Motor neuron (in vitro differentiated cells): ENCODE measurements at regions not wholly inside any gene's neighbourhood (a gene's known extent, or its start where the extent isn't known, plus 50 kb on each side); places are given as distances from the start of the nearest gene placed in this dataset.

Experiments
- ATAC-seq, 8 experiments: fragments of 200-7000 bp; cut with Tn5 transposase; replicated peaks in 6 of 8; 2 replicates each; pipeline ENCODE4 v1.8.0; 2021; ENCODE audit warnings: mild to moderate bottlenecking in 8 of 8, moderate library complexity in 8 of 8
- H3K27ac ChIP-seq, 2 donors: fragments of 250-450 bp; sonication (Bioruptor Pico); 2 replicates each; pipeline ENCODE4 v1.9.0; 2021; ENCODE audit warnings: antibody characterized with exemption in 2 of 2, mild to moderate bottlenecking in 2 of 2, moderate library complexity in 1 of 2
- H3K4me1 ChIP-seq, 2 donors: fragments of 250-450 bp; sonication (Bioruptor Pico); replicated peaks in 1 of 2; 2 replicates each; pipeline ENCODE4 v1.6.1; 2021; ENCODE audit warnings: antibody characterized with exemption in 2 of 2, mild to moderate bottlenecking in 2 of 2, moderate library complexity in 1 of 2
- H3K4me3 ChIP-seq, 5 donors: fragments of 250-450 bp; sonication (Bioruptor Pico); 2 replicates each; pipeline ENCODE4 v1.9.0; 2021; ENCODE audit warnings: antibody characterized with exemption in 5 of 5, mild to moderate bottlenecking in 5 of 5, moderate library complexity in 4 of 5
- WGBS, 10 experiments: fragments of 450-650 bp; shearing (Covaris generic); methylation state at CpG; one replicate each; pipeline ENCODE4 v1.0.0; 2022; 5-methylcytosine and 5-hydroxymethylcytosine counted together
- in situ Hi-C, 9 experiments: fragments of 400-800 bp; cut with MboI; loops; one replicate each; pipeline ENCODE4 v1.15.0; 2021; ENCODE audit warnings: low sequenced_read_pairs in 9 of 9, low pct_unique_long_range_greater_than_20kb in 2 of 9; ENCODE audit not compliant: unreplicated experiment in 9 of 9

DNA sequence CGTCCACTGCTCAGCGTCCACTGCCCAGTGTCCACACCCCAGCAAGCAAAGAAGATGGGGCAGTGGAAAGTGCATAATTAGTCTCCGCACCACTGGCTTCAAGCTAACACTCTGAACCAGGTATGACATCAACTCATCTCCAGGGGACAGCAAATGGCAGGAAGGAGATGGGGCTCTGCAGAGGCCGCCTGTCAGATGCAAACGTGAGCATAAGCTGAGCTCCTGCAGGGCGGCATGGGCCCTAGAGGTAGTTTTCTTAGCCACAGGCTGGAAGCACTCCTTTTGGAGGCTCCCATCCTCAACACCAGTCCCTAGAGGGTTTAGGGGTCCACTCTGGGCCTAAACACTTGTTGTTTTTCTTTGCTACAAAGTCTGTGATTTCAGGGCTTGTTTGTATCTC lies 335.8 kb upstream of the MKI67 start:
- Histone ChIP-seq H3K27ac (no peak overlapping the region), H3K4me3 (no peak overlapping the region), H3K4me1 (peaks cover 0 to 4% of the 10 kb centered on the region in 2 donors)
- 20 to 80% (median 33%) methylated on average over 1 to 2 of the region's 6 CpGs; no CpG with 5 or more reads in 5 of the 10 experiments for WGBS, 10 experiments
- peak in 1 of 8 experiments; percentile 21 for ATAC-seq
- in situ Hi-C loops = no loop called here

DNA sequence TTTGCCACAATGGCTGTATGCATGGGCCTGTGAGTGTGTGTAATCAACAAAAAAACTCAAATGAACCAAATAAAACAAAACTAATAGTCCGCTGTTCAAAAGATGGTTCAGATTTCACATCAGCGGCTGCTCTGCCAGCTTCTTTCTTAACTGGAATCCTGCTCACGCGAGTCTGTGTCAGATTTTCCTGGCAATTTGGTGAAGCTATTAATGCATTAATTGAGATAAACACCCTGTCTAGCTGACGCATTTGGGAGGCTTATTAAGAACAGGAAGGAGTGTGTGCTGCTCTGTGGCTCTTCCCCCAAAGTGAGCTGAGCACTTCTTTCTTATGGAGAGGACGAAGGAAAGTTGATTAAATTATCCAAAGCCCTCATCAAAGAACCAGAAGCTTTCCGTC lies 336.6 kb upstream of the MKI67 start:
- ATAC-seq = no peak
- H3K4me3 ChIP-seq = no peak overlapping the region
- in situ Hi-C loops = no loop called here
- no peak overlapping the region for H3K27ac ChIP-seq
- H3K4me1 ChIP-seq = peaks cover 0 to 4% of the 10 kb centered on the region in 2 donors
- WGBS, 10 experiments = 7 to 100% (median 60%) methylated on average over 1 to 7 of the region's 7 CpGs

DNA sequence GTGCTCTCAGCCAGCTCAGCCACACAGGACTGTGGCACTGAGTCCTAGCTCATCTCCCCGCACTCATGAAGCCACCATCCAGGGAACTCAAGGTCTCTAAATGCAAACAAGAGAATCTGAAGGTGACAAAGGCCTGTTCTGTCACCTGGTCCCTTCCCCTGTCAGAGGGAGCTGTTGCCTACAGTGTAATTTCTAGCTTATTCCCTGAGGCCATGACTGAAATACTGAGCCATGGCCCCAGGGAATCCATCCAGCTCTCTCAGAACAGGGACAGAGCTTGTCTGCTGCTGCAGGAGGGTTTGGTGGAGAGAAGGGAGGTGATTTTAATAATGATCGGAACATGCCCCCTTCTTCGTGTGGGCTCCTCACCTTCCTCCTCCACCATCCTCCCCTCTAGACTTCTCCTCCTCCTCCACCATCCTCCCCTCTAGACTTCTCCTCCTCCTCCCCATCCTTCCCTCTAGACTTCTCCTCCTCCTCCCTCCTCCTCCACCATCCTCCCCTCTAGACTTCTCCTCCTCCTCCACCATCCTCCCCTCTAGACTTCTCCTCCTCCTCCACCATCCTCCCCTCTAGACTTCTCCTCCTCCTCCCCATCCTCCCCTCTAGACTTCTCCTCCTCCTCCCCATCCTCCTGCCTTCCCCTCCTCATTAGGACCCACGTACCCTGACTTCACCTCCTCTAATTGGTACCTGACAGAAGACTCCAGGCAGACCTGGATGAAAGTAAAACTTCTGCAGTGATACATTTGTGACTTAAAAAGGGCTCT lies 338.0 kb upstream of the MKI67 start:
- H3K27ac ChIP-seq = no peak overlapping the region
- no peak for ATAC-seq

DNA sequence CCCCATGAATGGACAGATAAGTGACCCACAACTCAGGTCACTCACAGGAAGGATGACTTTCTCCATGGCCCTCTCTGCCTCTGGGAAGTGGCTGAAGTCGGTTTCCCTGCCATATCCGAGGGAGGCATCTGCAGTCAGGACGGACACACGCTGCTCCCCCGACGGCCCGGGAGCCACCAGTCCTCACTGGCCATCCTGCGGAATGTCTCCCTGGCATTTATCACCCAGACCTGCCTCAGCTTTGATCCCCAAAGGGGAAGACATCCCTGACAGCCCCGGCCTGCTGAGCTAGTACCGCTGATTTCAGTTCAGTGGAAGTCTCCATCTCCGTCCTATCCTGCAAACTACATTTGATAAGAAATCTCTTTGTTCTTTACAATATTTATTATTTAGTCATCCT lies 339.5 kb upstream of the MKI67 start:
- Histone ChIP-seq H3K4me3 (no peak overlapping the region), H3K27ac (no peak overlapping the region), H3K4me1 (peaks cover 0 to 3% of the 10 kb centered on the region in 2 donors)
- ATAC-seq = no peak
- WGBS, 10 experiments = 27 to 100% (median 81%) methylated on average over 1 to 7 of the region's 11 CpGs; no CpG with 5 or more reads in 2 of the 10 experiments
- in situ Hi-C loops = no loop called here

More for the DNA sequence above, 338.0 kb upstream of the MKI67 start:
- in situ Hi-C loops = no loop called here
- Histone ChIP-seq H3K4me3 (no peak overlapping the region), H3K4me1 (no peaks in the 10 kb centered on the region)
- 60 to 100% methylated on average over 1 of the region's 4 CpGs; no CpG with 5 or more reads in 8 of the 10 experiments for WGBS, 10 experiments

DNA sequence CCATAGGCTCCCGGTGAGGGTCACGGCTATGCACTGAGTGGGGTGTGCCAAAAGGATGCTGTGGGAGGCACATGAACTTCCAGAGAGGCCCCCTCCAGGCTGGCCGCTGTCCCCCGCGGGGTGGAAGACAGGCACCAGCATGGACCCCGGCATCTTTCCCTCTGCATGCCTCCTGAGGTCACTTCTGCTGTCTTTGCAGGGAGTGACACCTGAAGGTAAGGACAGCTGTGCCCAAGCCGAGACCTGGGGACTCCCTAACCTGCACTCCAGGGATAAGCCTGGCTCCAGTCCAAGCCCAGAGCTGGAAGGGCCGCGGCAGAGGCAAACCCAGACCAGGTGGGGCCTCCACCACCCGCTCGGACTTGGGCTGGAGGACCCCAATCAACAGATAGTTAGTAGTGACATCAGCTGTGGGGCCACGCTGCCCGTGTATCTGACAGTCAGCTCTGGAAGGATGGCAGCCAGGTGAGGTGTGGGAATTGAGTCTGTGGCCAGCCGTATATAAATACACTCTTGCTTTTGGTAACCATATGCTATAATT lies 340.7 kb upstream of the MKI67 start:
- in situ Hi-C loops = no loop called here
- ATAC-seq = no peak
- Histone ChIP-seq H3K4me3 (no peak overlapping the region), H3K27ac (no peak overlapping the region), H3K4me1 (peaks cover 0 to 5% of the 10 kb centered on the region in 2 donors)
- WGBS, 10 experiments = 0 to 94% (median 84%) methylated on average over 2 to 8 of the region's 14 CpGs; no CpG with 5 or more reads in 2 of the 10 experiments

DNA sequence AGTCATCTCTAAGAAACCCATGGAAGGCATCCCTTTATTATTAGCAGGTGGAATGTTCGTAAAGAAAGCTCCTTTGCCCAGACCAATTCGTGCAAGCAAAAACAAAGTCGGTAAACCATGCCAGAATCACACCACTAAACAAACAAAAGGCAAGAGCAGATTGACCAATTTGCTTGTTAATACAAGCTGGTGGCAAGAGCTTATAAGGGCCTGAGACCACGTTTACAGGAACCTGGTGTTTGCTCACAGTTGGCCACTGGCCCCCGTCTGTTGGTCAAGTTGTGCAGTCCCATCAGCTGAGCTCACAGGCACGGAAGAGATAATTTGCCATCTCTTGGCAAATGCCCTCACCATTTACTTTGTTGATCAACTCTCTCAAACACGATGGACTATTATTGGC lies 342.2 kb upstream of the MKI67 start:
- Histone ChIP-seq H3K4me1 (peaks cover 0 to 5% of the 10 kb centered on the region in 2 donors), H3K4me3 (no peak overlapping the region), H3K27ac (no peak overlapping the region)
- in situ Hi-C loops = no loop called here
- no peak for ATAC-seq
- WGBS, 10 experiments = 16 to 100% (median 75%) methylated on average over 1 to 7 of the region's 7 CpGs; no CpG with 5 or more reads in 2 of the 10 experiments

DNA sequence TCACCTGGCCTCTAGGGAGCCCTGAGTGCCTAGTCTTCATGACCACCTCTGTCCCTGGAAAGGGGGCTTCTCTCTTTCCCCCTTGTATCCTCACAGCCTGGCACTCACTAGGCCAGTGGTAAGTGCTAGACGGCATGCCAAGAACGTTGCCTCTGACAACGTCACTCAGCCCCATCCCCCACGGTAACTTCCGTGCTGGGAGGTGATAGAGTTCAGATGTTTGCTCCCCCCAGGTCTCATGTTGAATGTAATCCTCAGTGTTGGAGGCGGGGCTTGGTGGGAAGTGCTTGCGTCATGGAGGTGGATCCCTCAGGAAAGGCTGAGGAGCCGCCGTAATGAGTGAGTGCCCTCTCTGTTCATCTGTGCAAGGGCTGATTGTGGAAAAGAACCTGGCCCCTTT lies 343.3 kb upstream of the MKI67 start:
- peak in 1 of 8 experiments; percentile 26 for ATAC-seq
- H3K4me3 ChIP-seq = no peak overlapping the region
- in situ Hi-C loops = no loop called here
- H3K27ac ChIP-seq = no peak overlapping the region
- H3K4me1 ChIP-seq = peaks cover 0 to 5% of the 10 kb centered on the region in 2 donors
- 30 to 90% (median 78%) methylated on average over 2 to 3 of the region's 9 CpGs; no CpG with 5 or more reads in 6 of the 10 experiments for WGBS, 10 experiments

DNA sequence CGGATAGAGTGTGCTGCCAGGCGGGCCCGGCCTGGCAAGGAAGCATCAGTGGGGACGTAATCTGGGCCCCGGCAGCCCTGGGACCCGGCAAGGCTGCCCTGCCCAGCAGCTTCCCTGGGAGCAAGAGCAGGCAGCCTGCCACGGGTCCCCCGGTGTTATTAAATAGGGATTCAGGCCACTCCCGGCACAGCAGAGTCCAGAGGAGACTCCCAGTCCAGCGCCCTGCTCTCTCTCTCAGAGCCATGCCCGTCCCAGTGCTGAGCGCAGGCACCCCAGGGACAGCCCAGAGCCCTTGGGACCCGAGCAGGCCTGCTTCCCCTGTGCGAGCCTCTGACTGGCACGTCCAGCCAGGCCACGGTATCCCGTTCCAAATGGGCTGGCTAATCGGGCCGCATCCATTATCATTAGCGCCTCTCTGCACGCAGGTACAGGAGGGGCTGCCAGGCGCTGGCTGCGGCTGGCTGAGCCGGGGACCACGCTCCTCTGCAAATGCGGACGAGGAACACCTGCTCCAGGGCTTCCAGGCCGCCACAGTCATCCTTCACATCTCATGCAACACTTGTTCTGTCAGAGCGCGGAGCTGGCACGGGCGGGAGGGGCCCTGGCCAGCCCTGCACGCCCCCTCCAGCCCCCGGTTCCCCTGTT lies 344.2 kb upstream of the MKI67 start:
- Histone ChIP-seq H3K4me1 (peaks cover 0 to 5% of the 10 kb centered on the region in 2 donors), H3K27ac (peak overlapping the region in 1 of 2 donors; percentile 51), H3K4me3 (no peak overlapping the region)
- peak in 5 of 8 experiments; percentile 38 to 93 (median 91) for ATAC-seq
- WGBS, 10 experiments = 0 to 86% (median 80%) methylated on average over 1 to 6 of the region's 34 CpGs; no CpG with 5 or more reads in 5 of the 10 experiments
- in situ Hi-C loops = no loop called here

DNA sequence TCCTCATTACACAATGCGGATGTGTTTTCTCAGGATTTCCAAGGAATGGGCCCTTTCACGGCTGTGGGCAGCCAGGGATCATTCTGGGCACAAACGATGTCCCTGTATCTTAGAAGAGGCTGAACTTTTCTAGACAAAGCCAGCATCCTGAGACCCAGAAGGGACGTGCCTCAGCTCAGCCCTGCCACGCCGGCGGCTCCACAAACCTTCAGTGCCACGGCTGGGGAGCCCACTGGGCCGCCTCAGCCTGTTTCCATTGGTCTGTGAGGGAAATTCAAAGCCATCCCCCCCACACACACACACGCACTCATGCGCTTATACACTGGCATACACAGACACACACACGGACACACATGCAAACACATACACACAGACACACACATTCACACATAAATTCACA lies 344.9 kb upstream of the MKI67 start:
- in situ Hi-C loops = no loop called here
- peaks cover 0 to 5% of the 10 kb centered on the region in 2 donors for H3K4me1 ChIP-seq

DNA sequence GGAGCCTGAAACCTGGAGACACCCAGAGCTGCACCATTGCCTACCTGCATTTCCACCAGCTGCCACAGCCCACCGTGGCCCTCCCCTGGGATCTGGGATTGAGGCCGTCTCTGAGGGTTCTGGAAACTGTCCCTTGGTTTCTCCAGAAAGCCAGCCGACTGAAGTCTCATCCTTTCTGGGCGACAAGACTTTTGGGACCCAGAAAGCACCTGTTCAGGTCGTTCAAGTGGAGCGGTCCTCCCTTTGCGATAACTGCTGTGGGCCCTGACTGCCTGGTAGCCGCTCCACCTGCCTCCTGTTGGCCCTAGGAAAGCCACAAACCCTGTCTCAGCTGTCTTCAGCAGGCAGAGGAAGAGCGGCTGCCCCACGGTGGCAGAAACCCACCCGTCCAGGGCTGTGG lies 346.0 kb upstream of the MKI67 start:
- in situ Hi-C loops = no loop called here
- WGBS, 10 experiments = 47 to 90% (median 74%) methylated on average over 3 to 9 of the region's 11 CpGs; no CpG with 5 or more reads in 6 of the 10 experiments
- Histone ChIP-seq H3K4me3 (no peak overlapping the region), H3K27ac (no peak overlapping the region), H3K4me1 (peaks cover 0 to 5% of the 10 kb centered on the region in 2 donors)
- no peak for ATAC-seq

More for the DNA sequence above, 344.9 kb upstream of the MKI67 start:
- 42 to 90% (median 59%) methylated on average over 3 to 9 of the region's 12 CpGs; no CpG with 5 or more reads in 4 of the 10 experiments for WGBS, 10 experiments
- no peak overlapping the region for H3K4me3 ChIP-seq
- no peak for ATAC-seq
- no peak overlapping the region for H3K27ac ChIP-seq

DNA sequence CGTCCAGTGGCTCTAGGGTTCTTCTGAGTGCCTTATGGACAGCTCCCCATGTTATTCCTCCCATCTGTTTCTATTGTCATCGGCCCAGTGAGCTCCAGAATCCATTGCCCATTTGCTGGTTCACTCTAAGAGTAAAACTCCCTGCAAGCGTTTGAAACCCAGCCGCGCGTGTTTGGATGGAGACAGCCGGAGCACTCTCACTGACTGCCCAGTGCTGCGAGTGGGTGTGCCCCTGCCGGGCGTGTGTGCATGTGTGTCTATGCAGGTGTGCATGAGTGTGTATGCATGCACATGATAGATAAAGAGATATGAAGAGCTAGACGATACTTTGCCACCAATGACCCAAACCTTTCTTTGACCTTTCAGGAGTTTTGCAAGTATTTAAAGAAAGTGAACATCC lies 347.2 kb upstream of the MKI67 start:
- no peak overlapping the region for H3K4me3 ChIP-seq
- H3K27ac ChIP-seq = no peak overlapping the region
- H3K4me1 ChIP-seq = peaks cover 0 to 5% of the 10 kb centered on the region in 2 donors
- in situ Hi-C loops = no loop called here
- no peak for ATAC-seq
- WGBS, 10 experiments = 25 to 100% (median 50%) methylated on average over 1 to 5 of the region's 11 CpGs; no CpG with 5 or more reads in 3 of the 10 experiments

DNA sequence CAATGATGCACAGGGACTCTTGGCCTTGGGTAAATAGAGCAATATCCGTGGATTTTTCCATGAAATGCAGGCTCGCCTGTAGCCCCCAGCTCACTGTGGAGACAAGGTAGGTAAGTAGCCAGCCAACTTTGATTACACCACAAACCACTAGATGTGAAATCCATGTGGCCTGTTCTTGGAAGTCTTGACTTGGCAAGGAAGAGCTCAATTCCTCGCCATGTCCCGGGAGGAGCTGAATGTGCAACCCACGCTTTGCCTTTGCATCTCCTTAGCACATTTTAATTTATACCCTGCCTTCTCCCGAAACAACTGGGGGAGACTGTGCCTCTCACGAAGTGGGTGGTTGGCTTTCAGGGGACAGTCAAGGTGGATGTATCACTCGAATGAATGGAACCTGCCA lies 347.7 kb upstream of the MKI67 start:
- H3K4me3 ChIP-seq = no peak overlapping the region
- H3K4me1 ChIP-seq = peaks cover 0 to 5% of the 10 kb centered on the region in 2 donors
- in situ Hi-C loops = no loop called here
- H3K27ac ChIP-seq = no peak overlapping the region
- no peak for ATAC-seq
- WGBS, 10 experiments = 40 to 80% (median 66%) methylated on average over 1 to 4 of the region's 8 CpGs; no CpG with 5 or more reads in 4 of the 10 experiments

DNA sequence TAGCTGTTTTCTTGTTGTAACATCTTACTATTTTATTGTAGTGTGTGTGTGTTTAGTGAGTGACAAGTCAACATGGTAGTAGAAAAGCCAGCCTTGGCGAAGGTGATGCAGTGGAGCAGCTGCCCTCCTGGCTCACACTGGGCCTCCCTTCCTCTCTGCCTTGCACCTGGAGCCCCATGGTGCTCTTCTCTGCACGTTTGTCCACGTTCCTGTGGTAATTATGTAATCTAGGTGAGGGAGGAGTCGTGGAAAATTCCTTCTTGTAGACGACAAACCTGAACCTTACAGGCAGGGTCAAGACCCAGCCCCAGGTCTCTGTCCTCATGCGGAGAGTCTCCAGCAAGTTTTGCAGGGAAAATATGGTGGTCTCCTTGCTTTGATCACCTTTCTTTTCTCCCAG lies 348.3 kb upstream of the MKI67 start:
- in situ Hi-C loops = no loop called here
- 0 to 77% (median 33%) methylated on average over 1 to 5 of the region's 6 CpGs; no CpG with 5 or more reads in 5 of the 10 experiments for WGBS, 10 experiments
- H3K4me3 ChIP-seq = no peak overlapping the region
- H3K27ac ChIP-seq = no peak overlapping the region
- peaks cover 0 to 5% of the 10 kb centered on the region in 2 donors for H3K4me1 ChIP-seq
- ATAC-seq = no peak
